Spleen (tissue), 11 donors: ENCODE measurements at regions not wholly inside any gene's neighbourhood (a gene's known extent, or its start where the extent isn't known, plus 50 kb on each side); places are given as distances from the start of the nearest gene placed in this dataset.

ENCODE experiments used
- DNase-seq: peaks from one replicate; pipeline ENCODE4 v3.0.0-alpha.2; 2020
- H3K27ac ChIP-seq, 8 donors: fragments of 200-600 bp; sonication (generic) in 7 of 8; 1 replicate in 4 of 8; 2 replicates in 4 of 8; pipeline versions ENCODE4 v1.5.0 to v1.8.0; 2016 to 2021; ENCODE audit warnings: inconsistent platforms in 4 of 8, mild to moderate bottlenecking in 4 of 8, moderate library complexity in 1 of 8
- H3K27me3 ChIP-seq, 7 donors: fragments of 200-600 bp; sonication (generic) in 6 of 7; replicated peaks in 1 of 7; 1 replicate in 4 of 7; 2 replicates in 3 of 7; pipeline versions ENCODE4 v1.5.0 to v1.8.0; 2016 to 2021; ENCODE audit warnings: inconsistent platforms in 3 of 7, mild to moderate bottlenecking in 1 of 7
- H3K36me3 ChIP-seq, 6 donors: fragments of 200-600 bp; sonication (generic) in 5 of 6; 1 replicate in 4 of 6; 2 replicates in 2 of 6; pipeline versions ENCODE4 v1.5.0 to v1.8.0; 2016 to 2021; ENCODE audit warnings: inconsistent platforms in 2 of 6
- H3K4me1 ChIP-seq, 6 donors: fragments of 200-600 bp; sonication (generic) in 5 of 6; 1 replicate in 3 of 6; 2 replicates in 3 of 6; pipeline versions ENCODE4 v1.5.0 to v1.8.0; 2016 to 2021; ENCODE audit warnings: inconsistent platforms in 3 of 6
- H3K4me3 ChIP-seq, 8 donors: fragments of 200-600 bp; sonication (generic) in 7 of 8; 1 replicate in 4 of 8; 2 replicates in 4 of 8; pipeline versions ENCODE4 v1.5.0 to v1.8.0; 2016 to 2021; ENCODE audit warnings: inconsistent platforms in 4 of 8, mild to moderate bottlenecking in 4 of 8, moderate library complexity in 2 of 8
- H3K9me3 ChIP-seq, 8 donors: fragments of 200-600 bp; sonication (generic) in 7 of 8; 1 replicate in 4 of 8; 2 replicates in 4 of 8; pipeline versions ENCODE4 v1.5.0 to v1.8.0; 2016 to 2021; ENCODE audit warnings: inconsistent platforms in 4 of 8
- CTCF ChIP-seq, 11 experiments: fragments of 200-600 bp in 7 of 11; fragments of 450-650 bp in 4 of 11; sonication (generic) in 4 of 11; IDR thresholded peaks in 8 of 11; conservative IDR thresholded peaks in 3 of 11; 1 replicate in 7 of 11; 2 replicates in 4 of 11; pipeline versions ENCODE4 v1.4.0 to v1.8.0; 2016 to 2021; ENCODE audit warnings: antibody characterized with exemption in 11 of 11, inconsistent platforms in 4 of 11, mild to moderate bottlenecking in 1 of 11
- POLR2A ChIP-seq, 3 donors: fragments of 450-650 bp; IDR thresholded peaks; one replicate each; pipeline ENCODE4 v1.5.1; 2017; ENCODE audit warnings: antibody characterized with exemption in 3 of 3, mild to moderate bottlenecking in 1 of 3
- POLR2AphosphoS5 ChIP-seq, 3 donors: sonication (generic); formaldehyde crosslinking; IDR thresholded peaks; one replicate each; pipeline ENCODE4 v1.5.1; 2017; ENCODE audit warnings: antibody characterized with exemption in 3 of 3
- WGBS, 5 donors: extraction: QIAGEN DNeasy Blood & Tissue Kit in 3 of 5; methylation state at CpG; one replicate each; pipeline versions ENCODE4 v1.1.5 to v1.1.7; 2013 to 2018; 5-methylcytosine and 5-hydroxymethylcytosine counted together
- intact Hi-C: fragments of 100-400 bp; cut with DNase I; formaldehyde crosslinking; loops from one replicate; pipeline ENCODE4 v1.15.0; 2023; ENCODE audit warnings: low total_unique reads
- donor health status: healthy with polysubstance abuse.
- donor health status: DM: no; HTN: no; CAD: no; lungs with moderate emphysema.
- donor health status: DM: no; HTN: no; CAD: no.
- donor health status: Bipolar disorder and iron deficiency.
- donor health status: healthy.
- donor health status: DM: no; HTN: no; CAD: no.
- donor health status: DM: yes; HTN: yes; CAD: no.

GRCh38 chr5:148920646-148921288, 94.4 kb downstream of the ADRB2 start:
- no peak overlapping the region for H3K4me3 ChIP-seq
- WGBS, 5 donors, result 79 to 90% (median 81%) methylated on average over 2 of the region's 2 CpGs
- peaks cover 0 to 1% (median 0%) of the 10 kb centered on the region in 6 donors for H3K4me1 ChIP-seq
- DNase-seq, result no peak
- no peaks in the 10 kb centered on the region for H3K9me3 ChIP-seq
- H3K27me3 ChIP-seq, result peaks cover 0 to 11% (median 0%) of the 10 kb centered on the region in 7 donors
- H3K27ac ChIP-seq, result no peak overlapping the region
- TF ChIP-seq POLR2A (IDR thresholded peaks at IDR 0.05), result no peak
- no peak for TF ChIP-seq POLR2AphosphoS5 (IDR thresholded peaks at IDR 0.05)
- no peak for TF ChIP-seq CTCF (IDR thresholded peaks at IDR 0.05 in 8 of 11, conservative IDR thresholded peaks at IDR 0.05 in 3 of 11)
- no peaks in the 10 kb centered on the region for H3K36me3 ChIP-seq
- intact Hi-C loops, result no loop called here

DNA sequence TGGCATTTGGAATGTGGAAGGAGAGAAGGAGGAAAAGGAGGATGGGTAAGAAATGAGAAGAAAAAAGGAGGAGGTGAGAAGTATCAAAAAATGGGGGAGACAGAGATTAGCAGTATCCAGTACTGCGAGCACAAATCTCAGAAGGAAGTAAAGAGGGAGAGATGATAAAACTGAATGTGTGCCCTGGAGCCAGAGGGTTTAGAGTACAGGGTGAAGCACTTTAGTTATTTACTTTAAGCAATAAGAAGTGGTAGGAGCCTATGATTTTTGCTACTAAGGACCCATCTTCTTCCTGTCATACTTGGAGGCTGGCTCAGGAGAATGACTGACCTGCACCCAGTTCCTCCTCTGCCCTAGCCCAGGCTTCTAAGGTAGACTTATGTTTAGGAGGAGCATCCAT, 94.9 kb downstream of the ADRB2 start:
- intact Hi-C loops, result no loop called here
- H3K27ac ChIP-seq, result no peak overlapping the region
- H3K4me1 ChIP-seq, result no peaks in the 10 kb centered on the region
- no peak overlapping the region for H3K4me3 ChIP-seq
- peaks cover 0 to 11% (median 0%) of the 10 kb centered on the region in 7 donors for H3K27me3 ChIP-seq
- WGBS, 5 donors, result 83 to 99% (median 93%) methylated on average over 1 of the region's 1 CpG
- no peaks in the 10 kb centered on the region for H3K36me3 ChIP-seq
- DNase-seq, result no peak
- H3K9me3 ChIP-seq, result no peaks in the 10 kb centered on the region
- no peak for TF ChIP-seq POLR2A (IDR thresholded peaks at IDR 0.05)
- no peak for TF ChIP-seq POLR2AphosphoS5 (IDR thresholded peaks at IDR 0.05)
- TF ChIP-seq CTCF (IDR thresholded peaks at IDR 0.05 in 8 of 11, conservative IDR thresholded peaks at IDR 0.05 in 3 of 11), result no peak

DNA sequence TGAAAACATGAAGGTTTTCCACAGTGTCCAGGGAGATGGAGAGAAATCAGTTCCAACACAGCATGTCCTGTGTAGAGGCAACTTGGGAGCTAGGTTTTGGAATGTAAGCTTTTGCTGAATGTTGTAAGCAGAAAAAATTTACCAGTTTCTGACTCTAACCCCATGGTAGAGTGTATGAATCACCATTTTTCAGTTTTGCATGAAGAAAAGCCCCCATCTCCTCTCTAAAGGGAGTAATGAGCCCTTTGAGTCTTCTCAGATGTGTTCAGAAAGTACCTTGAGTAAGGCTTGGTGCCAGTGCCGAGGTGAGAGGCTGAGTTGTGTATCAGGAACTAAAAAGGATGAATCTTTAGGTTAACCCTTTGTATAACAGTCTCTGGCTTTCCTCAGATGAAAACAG, 96.2 kb downstream of the ADRB2 start:
- Histone ChIP-seq H3K27ac (no peak overlapping the region), H3K36me3 (no peaks in the 10 kb centered on the region), H3K4me1 (no peaks in the 10 kb centered on the region), H3K4me3 (no peak overlapping the region), H3K27me3 (peaks cover 0 to 11% (median 0%) of the 10 kb centered on the region in 7 donors), H3K9me3 (no peaks in the 10 kb centered on the region)
- DNase-seq, result no peak
- WGBS, 5 donors, result 33 to 60% (median 51%) methylated on average over 1 of the region's 1 CpG
- intact Hi-C loops, result no loop called here
- TF ChIP-seq CTCF (IDR thresholded peaks at IDR 0.05 in 8 of 11, conservative IDR thresholded peaks at IDR 0.05 in 3 of 11), result no peak
- TF ChIP-seq POLR2AphosphoS5 (IDR thresholded peaks at IDR 0.05), result no peak
- no peak for TF ChIP-seq POLR2A (IDR thresholded peaks at IDR 0.05)

DNA sequence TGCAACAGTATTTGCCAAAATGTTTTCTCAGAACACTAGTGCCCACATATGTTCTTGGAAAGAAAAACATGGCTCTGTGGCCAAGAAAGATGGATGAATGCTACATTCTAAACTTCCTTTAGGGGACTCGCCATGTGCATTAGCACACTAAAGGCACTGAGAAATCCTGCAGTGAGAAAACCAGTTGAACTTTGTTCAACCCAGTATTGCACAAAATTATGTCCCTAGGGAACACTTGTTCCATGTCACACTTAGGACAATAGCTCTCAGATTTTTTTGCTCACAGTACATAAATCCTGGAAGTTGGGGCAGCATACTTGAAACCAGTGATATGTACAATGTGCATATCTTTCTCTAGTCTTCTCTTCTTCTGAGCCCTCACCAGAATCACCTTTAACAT, 96.6 kb downstream of the ADRB2 start:
- DNase-seq, result no peak
- Histone ChIP-seq H3K27me3 (peaks cover 0 to 11% (median 0%) of the 10 kb centered on the region in 7 donors), H3K9me3 (no peaks in the 10 kb centered on the region), H3K27ac (no peak overlapping the region), H3K4me1 (no peaks in the 10 kb centered on the region), H3K36me3 (no peaks in the 10 kb centered on the region), H3K4me3 (no peak overlapping the region)
- 87 to 97% (median 92%) methylated on average over 1 of the region's 1 CpG for WGBS, 5 donors
- TF ChIP-seq POLR2A (IDR thresholded peaks at IDR 0.05), result no peak
- TF ChIP-seq CTCF (IDR thresholded peaks at IDR 0.05 in 8 of 11, conservative IDR thresholded peaks at IDR 0.05 in 3 of 11), result no peak
- no peak for TF ChIP-seq POLR2AphosphoS5 (IDR thresholded peaks at IDR 0.05)
- intact Hi-C loops, result no loop called here
